IMR-90 (cell line): ENCODE measurements at regions not wholly inside any gene's neighbourhood (a gene's known extent, or its start where the extent isn't known, plus 50 kb on each side); places are given as distances from the start of the nearest gene placed in this dataset.

Experiments
- ATAC-seq: fragments of 200-7000 bp; cut with Tn5 transposase; 2 replicates; pipeline ENCODE4 v1.9.1; 2020; ENCODE audit warnings: low read depth, mild to moderate bottlenecking, moderate library complexity
- BruUV-seq: library from RNA; stranded (reverse); fragments of 400-500 nt; replicated peaks from 2 replicates; lab custom pipeline; 2021; lab: Mats Ljungman, UMichigan
- CTCF ChIA-PET: fragments of 300-600 bp; formaldehyde crosslinking; extraction: SDS; loops from one replicate; lab custom pipeline; 2021; ENCODE audit warnings: antibody characterized with exemption; lab: Yijun Ruan, JAX
- POLR2A ChIA-PET: fragments of 300-600 bp; sonication (Branson Sonifier 250); formaldehyde crosslinking; loops from one replicate; lab custom pipeline; 2022; ENCODE audit warnings: antibody characterized with exemption; ENCODE audit not compliant: unreplicated experiment; lab: Charles Lee
- DNase-seq: peaks from one replicate; pipeline ENCODE4 v3.0.0; 2013
- H2AFZ ChIP-seq: replicated peaks from 2 replicates; pipeline ENCODE3; 2013; ENCODE audit warnings: low read length, mild to moderate bottlenecking; ENCODE audit not compliant: poor library complexity
- H2AK5ac ChIP-seq: 2 replicates; pipeline ENCODE4 v1.6.1; 2013; ENCODE audit warnings: low read depth, low read length, inconsistent platforms
- H2AK9ac ChIP-seq: replicated peaks from 2 replicates; pipeline ENCODE3; 2013; ENCODE audit warnings: mild to moderate bottlenecking, low read depth, low read length, moderate library complexity; ENCODE audit not compliant: poor library complexity
- H2BK120ac ChIP-seq: 2 replicates; pipeline ENCODE4 v1.6.1; 2013; ENCODE audit warnings: low read depth, low read length, inconsistent platforms
- H2BK15ac ChIP-seq: 3 replicates; pipeline ENCODE4 v1.6.1; 2013; ENCODE audit warnings: low read depth, low read length, inconsistent platforms
- H2BK20ac ChIP-seq: 2 replicates; pipeline ENCODE4 v1.6.1; 2013; ENCODE audit warnings: low read depth, mild to moderate bottlenecking, inconsistent platforms, low read length, moderate library complexity
- H2BK5ac ChIP-seq: 2 replicates; pipeline ENCODE4 v1.6.1; 2013; ENCODE audit warnings: mild to moderate bottlenecking, low read depth, low read length, inconsistent platforms; ENCODE audit not compliant: poor library complexity, severe bottlenecking
- H3K14ac ChIP-seq: replicated peaks from 2 replicates; pipeline ENCODE4 v1.6.1; 2013; ENCODE audit warnings: low read depth, low read length, inconsistent platforms
- H3K18ac ChIP-seq: 2 replicates; pipeline ENCODE4 v1.6.1; 2013; ENCODE audit warnings: low read depth, low read length, control low read depth
- H3K23ac ChIP-seq: 2 replicates; pipeline ENCODE4 v1.6.1; 2013; ENCODE audit warnings: low read depth, low read length, inconsistent platforms
- H3K27ac ChIP-seq: 2 replicates; pipeline ENCODE4 v1.5.1; 2013; ENCODE audit warnings: mild to moderate bottlenecking, control low read depth, low read length; ENCODE audit not compliant: insufficient read depth
- H3K27me3 ChIP-seq: 2 replicates; pipeline ENCODE4 v1.6.1; 2013; ENCODE audit warnings: low read length; ENCODE audit not compliant: control insufficient read depth, insufficient read depth
- H3K36me3 ChIP-seq: 2 replicates; pipeline ENCODE4 v1.6.1; 2013; ENCODE audit warnings: low read length, mixed read lengths; ENCODE audit not compliant: control insufficient read depth, insufficient read depth
- H3K4ac ChIP-seq: 2 replicates; pipeline ENCODE4 v1.6.1; 2013; ENCODE audit warnings: low read depth, low read length, inconsistent platforms
- H3K4me1 ChIP-seq: 2 replicates; pipeline ENCODE4 v1.6.1; 2013; ENCODE audit warnings: low read length, mixed read lengths; ENCODE audit not compliant: control insufficient read depth, insufficient read depth
- H3K4me2 ChIP-seq: 2 replicates; pipeline ENCODE4 v1.6.1; 2013; ENCODE audit warnings: low read depth, mild to moderate bottlenecking, control low read depth, low read length, moderate library complexity
- H3K4me3 ChIP-seq: 2 replicates; pipeline ENCODE4 v1.5.1; 2013; ENCODE audit warnings: low read depth, mild to moderate bottlenecking, control low read depth, low read length, moderate library complexity; ENCODE audit not compliant: insufficient read depth
- H3K56ac ChIP-seq: 2 replicates; pipeline ENCODE4 v1.6.1; 2013; ENCODE audit warnings: low read length, inconsistent platforms; ENCODE audit not compliant: insufficient read depth; ENCODE audit errors: extremely low read depth
- H3K79me1 ChIP-seq, 2 experiments: 2 replicates each; pipeline ENCODE4 v1.6.1; 2013; ENCODE audit warnings: low read length in 2 of 2, inconsistent platforms in 1 of 2, low read depth in 1 of 2
- H3K9ac ChIP-seq: 2 replicates; pipeline ENCODE4 v1.6.1; 2013; ENCODE audit warnings: low read depth, low read length, control low read depth
- H3K9me1 ChIP-seq: 2 replicates; pipeline ENCODE4 v1.6.1; 2013; ENCODE audit warnings: low read length, inconsistent platforms; ENCODE audit not compliant: insufficient read depth
- H3K9me3 ChIP-seq: 2 replicates; pipeline ENCODE4 v1.6.1; 2013; ENCODE audit warnings: low read length; ENCODE audit not compliant: control insufficient read depth, insufficient read depth
- H4K20me1 ChIP-seq: 2 replicates; pipeline ENCODE4 v1.6.1; 2013; ENCODE audit warnings: low read length, inconsistent platforms; ENCODE audit not compliant: insufficient read depth
- H4K5ac ChIP-seq: 2 replicates; pipeline ENCODE4 v1.6.1; 2013; ENCODE audit warnings: mild to moderate bottlenecking, low read depth, low read length, control low read depth
- H4K8ac ChIP-seq, 2 experiments: 2 replicates each; pipeline ENCODE4 v1.6.1; 2013; ENCODE audit warnings: low read depth in 2 of 2, low read length in 2 of 2, control low read depth in 1 of 2, inconsistent platforms in 1 of 2
- H4K91ac ChIP-seq: 2 replicates; pipeline ENCODE4 v1.6.1; 2013; ENCODE audit warnings: low read depth, low read length, inconsistent platforms; ENCODE audit not compliant: insufficient read depth
- BHLHE40 ChIP-seq: fragments of 150-350 bp; IDR thresholded peaks from 2 replicates; pipeline ENCODE4 v1.6.1; 2016; ENCODE audit warnings: mild to moderate bottlenecking, low read depth, low read length
- CEBPB ChIP-seq: IDR thresholded peaks from 2 replicates; pipeline ENCODE4 v1.6.1; 2012; ENCODE audit warnings: low read depth, low read length, improper control_type of control experiment
- CHD1 ChIP-seq: IDR thresholded peaks from 2 replicates; pipeline ENCODE4 v1.6.1; 2012; ENCODE audit warnings: low read depth, low read length, improper control_type of control experiment
- MAFK ChIP-seq: IDR thresholded peaks from 2 replicates; pipeline ENCODE4 v1.6.1; 2012; ENCODE audit warnings: low read depth, low read length, improper control_type of control experiment
- POLR2A ChIP-seq: IDR thresholded peaks from 2 replicates; pipeline ENCODE4 v1.6.1; 2012; ENCODE audit warnings: mild to moderate bottlenecking, low read depth, low read length
- RCOR1 ChIP-seq: IDR thresholded peaks from 2 replicates; pipeline ENCODE4 v1.6.1; 2012; ENCODE audit warnings: mild to moderate bottlenecking, low read length, improper control_type of control experiment; ENCODE audit not compliant: insufficient replicate concordance
- USF2 ChIP-seq: fragments of 150-350 bp; IDR thresholded peaks from 2 replicates; pipeline ENCODE4 v1.6.1; 2017; ENCODE audit warnings: mild to moderate bottlenecking, antibody characterized with exemption, low read length, low read depth
- WGBS, 2 experiments: methylation state at CpG; one replicate each; pipeline versions ENCODE4 v1.1.5 to v1.1.7; 2013; ENCODE audit warnings: missing lambda C conversion rate in 2 of 2; ENCODE audit not compliant: insufficient read length in 1 of 2; ENCODE audit errors: extremely low coverage in 2 of 2; 5-methylcytosine and 5-hydroxymethylcytosine counted together
- dilution Hi-C: fragments of 300-500 bp; cut with HindIII; formaldehyde crosslinking; loops from one replicate; pipeline ENCODE4 v1.14.3; 2018; ENCODE audit warnings: low sequenced_read_pairs; ENCODE audit not compliant: unreplicated experiment
- in situ Hi-C: fragments of 300-500 bp; cut with MboI; formaldehyde crosslinking; loops from 3 replicates; pipeline ENCODE4 v1.14.3; 2019; ENCODE audit warnings: low sequenced_read_pairs, inconsistent platforms, mixed read lengths
- intact Hi-C: fragments of 100-400 bp; cut with micrococcal nuclease; formaldehyde crosslinking; loops from 2 replicates; pipeline ENCODE4 v1.10.0; 2022

- Histone ChIP-seq H3K79me1 (no peaks in the 10 kb centered on the region), H2AK9ac (no peak overlapping the region), H3K4me1 (no peaks in the 10 kb centered on the region), H3K14ac (no peak overlapping the region), H3K27ac (no peak overlapping the region), H3K4me3 (no peak overlapping the region), H3K23ac (no peak overlapping the region), H3K9me3 (no peaks in the 10 kb centered on the region), H4K91ac (no peak overlapping the region), H2BK5ac (no peak overlapping the region), H3K36me3 (no peaks in the 10 kb centered on the region), H3K9me1 (no peaks in the 10 kb centered on the region), H3K9ac (no peak overlapping the region), H3K4me2 (no peak overlapping the region), H2BK20ac (no peak overlapping the region), H2BK120ac (no peak overlapping the region), H2AFZ (no peak overlapping the region), H4K8ac (no peak overlapping the region), H2BK15ac (no peak overlapping the region), H3K56ac (no peak overlapping the region), H3K18ac (no peak overlapping the region), H4K20me1 (no peaks in the 10 kb centered on the region), H3K4ac (no peak overlapping the region), H4K5ac (no peak overlapping the region), H2AK5ac (no peak overlapping the region), H3K27me3 (no peaks in the 10 kb centered on the region)
- in situ Hi-C loops (no loop called here), intact Hi-C loops (no loop called here), dilution Hi-C loops (no loop called here)
- WGBS, 2 experiments: no CpG with 5 or more reads among the region's 3 CpGs
- ATAC-seq (no peak), DNase-seq (no peak)
- CTCF ChIA-PET: no interaction called here
- BruUV-seq: no TSS peak
- no peak for TF ChIP-seq CEBPB
- no peak for TF ChIP-seq CHD1
- TF ChIP-seq MAFK: no peak
- TF ChIP-seq POLR2A: no peak
- no peak for TF ChIP-seq USF2
- no peak for TF ChIP-seq BHLHE40
- no peak for TF ChIP-seq RCOR1
- POLR2A ChIA-PET: no interaction called here
Observed at GRCh38 chr11:37277896-37278465, 679.9 kb upstream of the RAG2 start.
